DND-41 (cell line): ENCODE measurements at regions not wholly inside any gene's neighbourhood (a gene's known extent, or its start where the extent isn't known, plus 50 kb on each side); places are given as distances from the start of the nearest gene placed in this dataset.

Experiments used
- ATAC-seq: fragments of 200-7000 bp; cut with Tn5 transposase; 3 replicates; pipeline ENCODE4 v1.9.1; 2021; ENCODE audit warnings: low read depth; ENCODE audit not compliant: insufficient read depth
- DNase-seq: peaks from one replicate; pipeline ENCODE4 v3.0.0-alpha.2; 2020
- H2AFZ ChIP-seq: 2 replicates; pipeline ENCODE4 v1.6.0; 2012; ENCODE audit warnings: low read depth, low read length
- H3K27ac ChIP-seq: 2 replicates; pipeline ENCODE4 v1.5.1; 2012; ENCODE audit warnings: low read length, inconsistent platforms
- H3K27me3 ChIP-seq: fragments of 200-600 bp; sonication (generic); 2 replicates; pipeline ENCODE4 v1.6.0; 2012; ENCODE audit warnings: low read length, mild to moderate bottlenecking, inconsistent platforms; ENCODE audit not compliant: insufficient read depth, poor library complexity
- H3K36me3 ChIP-seq: 2 replicates; pipeline ENCODE4 v1.5.1; 2012; ENCODE audit warnings: low read length, inconsistent platforms; ENCODE audit not compliant: insufficient read depth
- H3K4me1 ChIP-seq: 2 replicates; pipeline ENCODE4 v1.5.1; 2012; ENCODE audit warnings: mild to moderate bottlenecking, low read length; ENCODE audit not compliant: insufficient read depth
- H3K4me2 ChIP-seq: 2 replicates; pipeline ENCODE4 v1.6.0; 2012; ENCODE audit warnings: mild to moderate bottlenecking, moderate library complexity, low read length, inconsistent platforms; ENCODE audit not compliant: insufficient read depth
- H3K4me3 ChIP-seq, 2 experiments: fragments of 200-600 bp in 1 of 2; shearing (Covaris generic) in 1 of 2; 2 replicates each; pipeline ENCODE4 v1.5.1; 2012 to 2016; ENCODE audit warnings: inconsistent platforms in 2 of 2, low read length in 2 of 2, mild to moderate bottlenecking in 2 of 2, low read depth in 1 of 2, moderate library complexity in 1 of 2
- H3K79me2 ChIP-seq: 2 replicates; pipeline ENCODE4 v1.6.0; 2012; ENCODE audit warnings: low read length, inconsistent platforms; ENCODE audit not compliant: insufficient read depth
- H3K9ac ChIP-seq: 2 replicates; pipeline ENCODE4 v1.6.0; 2012; ENCODE audit warnings: low read depth, mild to moderate bottlenecking, inconsistent platforms, low read length, moderate library complexity
- H3K9me3 ChIP-seq: 2 replicates; pipeline ENCODE4 v1.5.1; 2012; ENCODE audit warnings: low read length, moderate library complexity, mild to moderate bottlenecking, inconsistent platforms; ENCODE audit not compliant: insufficient read depth, severe bottlenecking
- H4K20me1 ChIP-seq: 2 replicates; pipeline ENCODE4 v1.6.0; 2012; ENCODE audit warnings: low read length; ENCODE audit not compliant: insufficient read depth
- EZH2 ChIP-seq: IDR thresholded peaks from 3 replicates; pipeline ENCODE4 v1.6.1; 2012; ENCODE audit warnings: borderline replicate concordance, low read depth, mild to moderate bottlenecking, moderate library complexity, low read length, inconsistent platforms; ENCODE audit not compliant: severe bottlenecking
- TF ChIP-seq, protein P1 (sequence below): IDR thresholded peaks from 2 replicates; pipeline ENCODE4 v1.5.1; 2012; ENCODE audit warnings: borderline replicate concordance, low read length, moderate library complexity, mild to moderate bottlenecking; ENCODE audit not compliant: poor library complexity, severe bottlenecking; ENCODE audit errors: extremely low read depth

DNA sequence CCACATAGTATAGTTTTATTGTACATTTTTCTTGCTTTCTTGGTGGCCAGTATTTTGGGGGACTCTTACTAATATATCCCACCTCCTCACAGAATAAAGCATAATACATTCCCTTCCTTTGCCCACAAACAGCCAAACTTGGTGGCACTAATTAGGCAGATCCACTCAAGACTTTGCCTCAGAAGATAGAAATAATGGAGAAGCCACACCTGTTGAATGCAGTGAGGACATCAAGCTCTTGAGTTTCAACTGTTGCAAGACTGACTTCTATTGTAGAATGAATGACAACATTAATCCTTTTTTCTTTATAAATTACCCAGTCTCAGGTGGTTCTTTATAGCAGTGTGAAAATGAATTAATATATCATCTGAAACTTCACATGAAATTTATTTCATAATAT is 1183.6 kb upstream of the ATXN8OS start:
- no peaks in the 10 kb centered on the region for H3K9me3 ChIP-seq
- no peaks in the 10 kb centered on the region for H3K27me3 ChIP-seq
- no peaks in the 10 kb centered on the region for H3K36me3 ChIP-seq
- ATAC-seq (no peak), DNase-seq (no peak)
- H3K9ac ChIP-seq: no peak overlapping the region
- H2AFZ ChIP-seq: no peak overlapping the region
- H3K4me1 ChIP-seq: no peaks in the 10 kb centered on the region
- H4K20me1 ChIP-seq: no peaks in the 10 kb centered on the region
- H3K4me2 ChIP-seq: no peak overlapping the region
- no peak for TF ChIP-seq EZH2
- TF ChIP-seq, protein P1, sequence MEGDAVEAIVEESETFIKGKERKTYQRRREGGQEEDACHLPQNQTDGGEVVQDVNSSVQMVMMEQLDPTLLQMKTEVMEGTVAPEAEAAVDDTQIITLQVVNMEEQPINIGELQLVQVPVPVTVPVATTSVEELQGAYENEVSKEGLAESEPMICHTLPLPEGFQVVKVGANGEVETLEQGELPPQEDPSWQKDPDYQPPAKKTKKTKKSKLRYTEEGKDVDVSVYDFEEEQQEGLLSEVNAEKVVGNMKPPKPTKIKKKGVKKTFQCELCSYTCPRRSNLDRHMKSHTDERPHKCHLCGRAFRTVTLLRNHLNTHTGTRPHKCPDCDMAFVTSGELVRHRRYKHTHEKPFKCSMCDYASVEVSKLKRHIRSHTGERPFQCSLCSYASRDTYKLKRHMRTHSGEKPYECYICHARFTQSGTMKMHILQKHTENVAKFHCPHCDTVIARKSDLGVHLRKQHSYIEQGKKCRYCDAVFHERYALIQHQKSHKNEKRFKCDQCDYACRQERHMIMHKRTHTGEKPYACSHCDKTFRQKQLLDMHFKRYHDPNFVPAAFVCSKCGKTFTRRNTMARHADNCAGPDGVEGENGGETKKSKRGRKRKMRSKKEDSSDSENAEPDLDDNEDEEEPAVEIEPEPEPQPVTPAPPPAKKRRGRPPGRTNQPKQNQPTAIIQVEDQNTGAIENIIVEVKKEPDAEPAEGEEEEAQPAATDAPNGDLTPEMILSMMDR: no peak
- no peak overlapping the region for H3K4me3 ChIP-seq
- H3K27ac ChIP-seq: no peak overlapping the region
- no peaks in the 10 kb centered on the region for H3K79me2 ChIP-seq

DNA sequence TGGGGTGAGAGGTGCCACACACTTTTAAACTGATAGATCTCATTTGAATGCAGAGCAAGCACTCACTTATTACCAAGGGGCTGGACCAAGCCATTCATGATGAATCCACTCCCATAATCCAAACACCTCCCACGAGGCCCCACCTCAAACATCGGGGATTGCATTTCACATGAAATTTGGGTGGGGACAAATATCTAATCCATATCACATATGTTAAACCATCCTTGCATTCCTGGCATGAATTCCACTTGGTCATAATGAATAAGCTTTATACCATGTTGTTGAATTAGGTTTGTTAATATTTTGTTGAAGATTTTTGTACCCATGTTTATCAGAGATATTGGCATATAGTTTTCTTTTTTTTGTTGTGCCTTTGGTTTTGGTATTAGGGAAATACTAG is 1198.7 kb upstream of the ATXN8OS start:
- Histone ChIP-seq H3K79me2 (no peaks in the 10 kb centered on the region), H3K4me3 (no peak overlapping the region), H3K9ac (no peak overlapping the region), H3K27me3 (no peaks in the 10 kb centered on the region), H4K20me1 (no peaks in the 10 kb centered on the region), H2AFZ (no peak overlapping the region), H3K4me1 (no peaks in the 10 kb centered on the region), H3K27ac (no peak overlapping the region), H3K9me3 (peaks cover 4% of the 10 kb centered on the region), H3K4me2 (no peak overlapping the region), H3K36me3 (no peaks in the 10 kb centered on the region)
- TF ChIP-seq, protein P1: no peak
- no peak for TF ChIP-seq EZH2
- no peak for ATAC-seq
- DNase-seq: no peak

DNA sequence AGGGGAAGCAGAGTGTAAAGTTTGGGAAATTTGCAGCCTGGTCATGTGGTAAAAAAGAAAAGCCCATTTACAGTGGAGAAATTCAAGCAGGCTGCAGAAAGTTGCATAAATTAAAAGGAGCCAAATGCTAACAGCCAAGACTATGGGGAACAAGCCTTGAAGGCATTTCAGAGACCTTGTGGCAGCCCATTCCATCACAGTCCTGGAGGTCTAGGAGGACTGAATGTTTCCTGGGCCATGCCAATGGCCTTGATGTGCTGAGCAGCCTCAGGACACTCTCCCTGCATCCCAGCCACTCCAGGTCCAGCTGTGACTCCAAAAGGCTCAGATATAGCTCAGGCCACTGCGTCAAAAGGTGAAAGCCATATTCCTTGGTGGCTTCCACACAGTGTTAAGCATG is 1202.4 kb upstream of the ATXN8OS start:
- no peak for TF ChIP-seq EZH2
- TF ChIP-seq, protein P1: no peak
- no peaks in the 10 kb centered on the region for H4K20me1 ChIP-seq
- no peak overlapping the region for H3K4me2 ChIP-seq
- no peak overlapping the region for H2AFZ ChIP-seq
- peaks cover 4% of the 10 kb centered on the region for H3K9me3 ChIP-seq
- H3K27ac ChIP-seq: no peak overlapping the region
- H3K9ac ChIP-seq: no peak overlapping the region
- H3K36me3 ChIP-seq: no peaks in the 10 kb centered on the region
- H3K4me1 ChIP-seq: no peaks in the 10 kb centered on the region
- ATAC-seq (no peak), DNase-seq (no peak)
- no peak overlapping the region for H3K4me3 ChIP-seq
- H3K79me2 ChIP-seq: no peaks in the 10 kb centered on the region
- no peaks in the 10 kb centered on the region for H3K27me3 ChIP-seq
